H1 (cell line): ENCODE measurements at regions not wholly inside any gene's neighbourhood (a gene's known extent, or its start where the extent isn't known, plus 50 kb on each side); places are given as distances from the start of the nearest gene placed in this dataset.

Experiments used
- CTCF ChIA-PET: fragments of 300-600 bp; sonication (Branson Sonifier 250); formaldehyde crosslinking; loops from one replicate; lab custom pipeline; 2021; ENCODE audit not compliant: partially characterized antibody; lab: Charles Lee
- POLR2A ChIA-PET: fragments of 300-600 bp; sonication (Branson Sonifier 250); formaldehyde crosslinking; loops from one replicate; lab custom pipeline; 2021; ENCODE audit warnings: inconsistent platforms; ENCODE audit not compliant: partially characterized antibody; lab: Charles Lee
- DNase-seq, 2 experiments: peaks; one replicate each; pipeline versions ENCODE4 v3.0.0 to v3.0.0-alpha.2; 2010 to 2022; ENCODE audit warnings: low spot score in 2 of 2, low read depth in 1 of 2, mixed read lengths in 1 of 2
- FAIRE-seq: peaks from 2 replicates; lab custom pipeline; 2011; peaks lifted over from hg19 to GRCh38; lab: Jason Lieb, UNC
- H2AFZ ChIP-seq: 2 replicates; pipeline ENCODE4 v1.8.1; 2012; ENCODE audit warnings: low read length, inconsistent platforms
- H2AK5ac ChIP-seq: 2 replicates; pipeline ENCODE4 v1.6.1; 2013; ENCODE audit warnings: low read depth, low read length
- H2BK120ac ChIP-seq: replicated peaks from 2 replicates; pipeline ENCODE3; 2013; ENCODE audit warnings: low read depth, low read length, inconsistent platforms
- H2BK12ac ChIP-seq: 2 replicates; pipeline ENCODE4 v1.6.1; 2013; ENCODE audit warnings: low read depth, low read length
- H2BK15ac ChIP-seq: 2 replicates; pipeline ENCODE4 v1.6.1; 2013; ENCODE audit warnings: low read length
- H2BK20ac ChIP-seq: 2 replicates; pipeline ENCODE4 v1.6.1; 2013; ENCODE audit warnings: low read length
- H2BK5ac ChIP-seq: 2 replicates; pipeline ENCODE4 v1.6.1; 2013; ENCODE audit warnings: low read depth, low read length
- H3K14ac ChIP-seq: 2 replicates; pipeline ENCODE4 v1.6.1; 2013; ENCODE audit warnings: inconsistent platforms; ENCODE audit not compliant: insufficient read length
- H3K18ac ChIP-seq: 2 replicates; pipeline ENCODE4 v1.6.1; 2013; ENCODE audit warnings: low read length; ENCODE audit errors: extremely low read depth
- H3K23ac ChIP-seq: 2 replicates; pipeline ENCODE4 v1.6.1; 2013; ENCODE audit warnings: inconsistent platforms; ENCODE audit not compliant: insufficient read length
- H3K23me2 ChIP-seq: 2 replicates; pipeline ENCODE4 v1.6.1; 2013; ENCODE audit warnings: low read depth, low read length
- H3K27ac ChIP-seq: 2 replicates; pipeline ENCODE4 v1.6.1; 2011; ENCODE audit warnings: low read depth, low read length, inconsistent platforms
- H3K27me3 ChIP-seq, 4 experiments: replicated peaks in 1 of 4; 1 replicate in 1 of 4; 2 replicates in 3 of 4; pipeline versions ENCODE4 v1.6.1 to v1.8.1; 2011 to 2013; ENCODE audit warnings: low read length in 3 of 4, mild to moderate bottlenecking in 3 of 4, inconsistent platforms in 2 of 4, mixed read lengths in 2 of 4, moderate library complexity in 1 of 4; ENCODE audit not compliant: control insufficient read depth in 3 of 4, insufficient read depth in 3 of 4; ENCODE audit errors: extremely low read depth in 1 of 4
- H3K36me3 ChIP-seq, 4 experiments: 2 replicates each; pipeline versions ENCODE4 v1.6.1 to v1.8.1; 2011 to 2013; ENCODE audit warnings: mild to moderate bottlenecking in 4 of 4, low read length in 3 of 4, moderate library complexity in 2 of 4, control low read depth in 1 of 4, inconsistent platforms in 1 of 4; ENCODE audit not compliant: insufficient read depth in 4 of 4, control insufficient read depth in 2 of 4
- H3K4ac ChIP-seq: replicated peaks from 2 replicates; pipeline ENCODE3; 2013; ENCODE audit warnings: low read length, low read depth, mixed read lengths, inconsistent platforms; ENCODE audit not compliant: insufficient read length
- H3K4me1 ChIP-seq, 4 experiments: replicated peaks in 1 of 4; 1 replicate in 1 of 4; 2 replicates in 3 of 4; pipeline versions ENCODE4 v1.6.1 to v1.8.1; 2011 to 2013; ENCODE audit warnings: low read length in 3 of 4, inconsistent platforms in 2 of 4, mixed read lengths in 1 of 4; ENCODE audit not compliant: insufficient read depth in 4 of 4, control insufficient read depth in 3 of 4
- H3K4me2 ChIP-seq, 2 experiments: 2 replicates each; pipeline versions ENCODE4 v1.6.1 to v1.8.1; 2011 to 2013; ENCODE audit warnings: low read depth in 2 of 2, low read length in 2 of 2, control low read depth in 1 of 2, inconsistent platforms in 1 of 2, mild to moderate bottlenecking in 1 of 2; ENCODE audit not compliant: insufficient read depth in 1 of 2
- H3K4me3 ChIP-seq, 4 experiments: fragments of 200-600, 300-600 bp in 1 of 4; sonication (generic), shearing (Covaris generic), sonication (Bioruptor Twin) in 1 of 4; 2 replicates each; pipeline versions ENCODE4 v1.5.1 to v1.8.1; 2011 to 2016; ENCODE audit warnings: low read length in 4 of 4, low read depth in 3 of 4, control low read depth in 2 of 4, inconsistent platforms in 2 of 4, mild to moderate bottlenecking in 2 of 4, mixed read lengths in 1 of 4, moderate library complexity in 1 of 4; ENCODE audit not compliant: insufficient read depth in 2 of 4; ENCODE audit errors: extremely low read depth in 1 of 4
- H3K56ac ChIP-seq: replicated peaks from 2 replicates; pipeline ENCODE3; 2013; ENCODE audit warnings: low read depth, mild to moderate bottlenecking, mixed read lengths, low read length, inconsistent platforms; ENCODE audit not compliant: insufficient read length
- H3K79me1 ChIP-seq: 2 replicates; pipeline ENCODE4 v1.6.1; 2013; ENCODE audit warnings: low read depth, low read length, control low read depth
- H3K79me2 ChIP-seq, 2 experiments: 2 replicates each; pipeline versions ENCODE4 v1.6.1 to v1.8.1; 2012 to 2013; ENCODE audit warnings: low read length in 2 of 2, mild to moderate bottlenecking in 2 of 2, inconsistent platforms in 1 of 2; ENCODE audit not compliant: insufficient read depth in 2 of 2, control insufficient read depth in 1 of 2
- H3K9ac ChIP-seq, 4 experiments: replicated peaks in 1 of 4; 1 replicate in 1 of 4; 2 replicates in 3 of 4; pipeline versions ENCODE4 v1.6.1 to v1.8.1; 2011 to 2013; ENCODE audit warnings: low read depth in 3 of 4, low read length in 3 of 4, control low read depth in 2 of 4, mild to moderate bottlenecking in 2 of 4, moderate library complexity in 2 of 4, inconsistent platforms in 1 of 4; ENCODE audit errors: extremely low read depth in 1 of 4
- H3K9me3 ChIP-seq, 2 experiments: 2 replicates each; pipeline versions ENCODE4 v1.6.1 to v1.8.1; 2012 to 2013; ENCODE audit warnings: mild to moderate bottlenecking in 2 of 2, moderate library complexity in 2 of 2, control low read depth in 1 of 2, inconsistent platforms in 1 of 2, low read depth in 1 of 2, low read length in 1 of 2, mixed read lengths in 1 of 2; ENCODE audit not compliant: insufficient read depth in 2 of 2
- H4K20me1 ChIP-seq, 2 experiments: replicated peaks in 1 of 2; 2 replicates each; pipeline versions ENCODE3 to v1.8.1; 2011 to 2013; ENCODE audit warnings: inconsistent platforms in 2 of 2, low read length in 2 of 2, mild to moderate bottlenecking in 1 of 2; ENCODE audit not compliant: insufficient read depth in 2 of 2, control insufficient read depth in 1 of 2
- H4K5ac ChIP-seq: 2 replicates; pipeline ENCODE4 v1.6.1; 2013; ENCODE audit warnings: low read length, low read depth, mixed read lengths, inconsistent platforms; ENCODE audit not compliant: insufficient read length
- H4K8ac ChIP-seq: 2 replicates; pipeline ENCODE4 v1.8.0; 2013; ENCODE audit warnings: mild to moderate bottlenecking, moderate library complexity, low read length, inconsistent platforms; ENCODE audit not compliant: insufficient read depth; ENCODE audit errors: extremely low read depth
- H4K91ac ChIP-seq: replicated peaks from 2 replicates; pipeline ENCODE3; 2013; ENCODE audit warnings: low read length, mixed read lengths, inconsistent platforms; ENCODE audit not compliant: insufficient read length
- CBX5 ChIP-seq: fragments of 300-800, 300-1000 bp; sonication (generic); IDR thresholded peaks from 2 replicates; pipeline ENCODE4 v1.7.1; 2016; ENCODE audit warnings: antibody characterized with exemption, low read length, low read depth
- CHD1 ChIP-seq: IDR thresholded peaks from 2 replicates; pipeline ENCODE4 v1.6.1; 2012; ENCODE audit warnings: low read depth, low read length, improper control_type of control experiment
- PHF8 ChIP-seq: fragments of 200-600 bp; sonication (generic); conservative IDR thresholded peaks from 2 replicates; pipeline ENCODE4 v1.7.1; 2012; ENCODE audit warnings: low read depth, mild to moderate bottlenecking, inconsistent platforms, low read length, moderate library complexity
- POLR2A ChIP-seq, 2 experiments: IDR thresholded peaks; 1 replicate in 1 of 2; 2 replicates in 1 of 2; pipeline ENCODE4 v1.6.1; 2011; ENCODE audit warnings: low read depth in 2 of 2, low read length in 2 of 2, mild to moderate bottlenecking in 2 of 2; ENCODE audit errors: control extremely low read depth in 1 of 2
- POLR2AphosphoS5 ChIP-seq: IDR thresholded peaks from 2 replicates; pipeline ENCODE4 v1.6.1; 2011; ENCODE audit warnings: low read depth, low read length
- POU5F1 ChIP-seq: IDR thresholded peaks from 2 replicates; pipeline ENCODE4 v1.6.1; 2011; ENCODE audit warnings: low read depth, mild to moderate bottlenecking, low read length, moderate library complexity
- TAF7 ChIP-seq: optimal IDR thresholded peaks from 2 replicates; pipeline ENCODE3; 2011; ENCODE audit warnings: low read depth, mild to moderate bottlenecking, inconsistent platforms, low read length, moderate library complexity, borderline replicate concordance
- WGBS, 2 experiments: shearing (Covaris generic) in 1 of 2; methylation state at CpG; one replicate each; pipeline versions ENCODE4 v1.1.6 to v1.1.7; 2013 to 2015; ENCODE audit warnings: low lambda C conversion rate in 2 of 2, mixed read lengths in 2 of 2, inconsistent platforms in 1 of 2, low coverage in 1 of 2, missing lambda C conversion rate in 1 of 2; ENCODE audit not compliant: insufficient replicate concordance in 2 of 2, insufficient coverage in 1 of 2, insufficient read length in 1 of 2; ENCODE audit errors: extremely low coverage in 1 of 2, missing lambda C conversion rate in 1 of 2; 5-methylcytosine and 5-hydroxymethylcytosine counted together
- TF ChIP-seq, protein P1 (sequence below), 3 experiments: IDR thresholded peaks; 1 replicate in 2 of 3; 2 replicates in 1 of 3; pipeline versions ENCODE4 v1.5.1 to v1.6.1; 2011; ENCODE audit warnings: low read length in 3 of 3, mild to moderate bottlenecking in 3 of 3, inconsistent platforms in 2 of 3, low read depth in 1 of 3, moderate library complexity in 1 of 3; ENCODE audit not compliant: insufficient read depth in 1 of 3; ENCODE audit errors: control extremely low read depth in 1 of 3

GRCh38 chr5:145510769-145511168 is 324.4 kb downstream of the PRELID2 start:
- Histone ChIP-seq H4K5ac (no peak overlapping the region), H4K20me1 (no peaks in the 10 kb centered on the region), H4K8ac (no peak overlapping the region), H2BK120ac (no peak overlapping the region), H2BK5ac (no peak overlapping the region), H3K23ac (no peak overlapping the region), H3K79me2 (no peaks in the 10 kb centered on the region), H3K79me1 (no peaks in the 10 kb centered on the region), H3K4me3 (no peak overlapping the region), H3K36me3 (no peaks in the 10 kb centered on the region), H3K9ac (no peak overlapping the region), H3K56ac (no peak overlapping the region), H2BK12ac (no peak overlapping the region), H3K23me2 (no peaks in the 10 kb centered on the region), H3K4ac (no peak overlapping the region), H2AK5ac (no peak overlapping the region), H3K9me3 (no peaks in the 10 kb centered on the region), H2BK15ac (no peak overlapping the region), H3K27ac (no peak overlapping the region), H3K4me2 (no peak overlapping the region), H4K91ac (no peak overlapping the region), H3K18ac (no peak overlapping the region), H3K14ac (no peak overlapping the region), H2AFZ (no peak overlapping the region; the same call in 1 of the 2 replicates), H3K4me1 (no peaks in the 10 kb centered on the region), H3K27me3 (no peaks in the 10 kb centered on the region), H2BK20ac (no peak overlapping the region)
- WGBS, 2 experiments, result 96% methylated on average over 2 of the region's 2 CpGs; no CpG with 5 or more reads in 1 of the 2 experiments
- no peak for FAIRE-seq
- ChIA-PET CTCF (no interaction called here), POLR2A (no interaction called here)
- DNase-seq, result no peak
- TF ChIP-seq POU5F1, result no peak
- TF ChIP-seq POLR2AphosphoS5, result no peak
- TF ChIP-seq PHF8, result no peak
- TF ChIP-seq, protein P1, sequence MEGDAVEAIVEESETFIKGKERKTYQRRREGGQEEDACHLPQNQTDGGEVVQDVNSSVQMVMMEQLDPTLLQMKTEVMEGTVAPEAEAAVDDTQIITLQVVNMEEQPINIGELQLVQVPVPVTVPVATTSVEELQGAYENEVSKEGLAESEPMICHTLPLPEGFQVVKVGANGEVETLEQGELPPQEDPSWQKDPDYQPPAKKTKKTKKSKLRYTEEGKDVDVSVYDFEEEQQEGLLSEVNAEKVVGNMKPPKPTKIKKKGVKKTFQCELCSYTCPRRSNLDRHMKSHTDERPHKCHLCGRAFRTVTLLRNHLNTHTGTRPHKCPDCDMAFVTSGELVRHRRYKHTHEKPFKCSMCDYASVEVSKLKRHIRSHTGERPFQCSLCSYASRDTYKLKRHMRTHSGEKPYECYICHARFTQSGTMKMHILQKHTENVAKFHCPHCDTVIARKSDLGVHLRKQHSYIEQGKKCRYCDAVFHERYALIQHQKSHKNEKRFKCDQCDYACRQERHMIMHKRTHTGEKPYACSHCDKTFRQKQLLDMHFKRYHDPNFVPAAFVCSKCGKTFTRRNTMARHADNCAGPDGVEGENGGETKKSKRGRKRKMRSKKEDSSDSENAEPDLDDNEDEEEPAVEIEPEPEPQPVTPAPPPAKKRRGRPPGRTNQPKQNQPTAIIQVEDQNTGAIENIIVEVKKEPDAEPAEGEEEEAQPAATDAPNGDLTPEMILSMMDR (IDR thresholded peaks at IDR 0.05; ENCODE audit: control extremely low read depth in 1 of 3, insufficient read depth in 1 of 3, low read depth in 1 of 3, low read length in 3 of 3), result no peak
- no peak for TF ChIP-seq TAF7
- TF ChIP-seq CBX5, result no peak
- no peak for TF ChIP-seq POLR2A (IDR thresholded peaks at IDR 0.05; ENCODE audit: control extremely low read depth in 1 of 2, low read depth in 2 of 2, low read length in 2 of 2)
- TF ChIP-seq CHD1, result no peak
